Activated T-helper 9 cell treated with anti-CD3 and anti-CD28 coated beads, Interleukin-2, amount 50 U/mL, for 16 hours (primary cell): ENCODE measurements at regions not wholly inside any gene's neighbourhood (a gene's known extent, or its start where the extent isn't known, plus 50 kb on each side); places are given as distances from the start of the nearest gene placed in this dataset.

ENCODE experiments used
- DNase-seq: peaks from one replicate; pipeline ENCODE4 v3.0.0-alpha.2; 2020; ENCODE audit warnings: low read depth

- no peak for DNase-seq
Observed at GRCh38 chr10:43735907-43736306, 87.2 kb upstream of the ZNF32 start.

DNA sequence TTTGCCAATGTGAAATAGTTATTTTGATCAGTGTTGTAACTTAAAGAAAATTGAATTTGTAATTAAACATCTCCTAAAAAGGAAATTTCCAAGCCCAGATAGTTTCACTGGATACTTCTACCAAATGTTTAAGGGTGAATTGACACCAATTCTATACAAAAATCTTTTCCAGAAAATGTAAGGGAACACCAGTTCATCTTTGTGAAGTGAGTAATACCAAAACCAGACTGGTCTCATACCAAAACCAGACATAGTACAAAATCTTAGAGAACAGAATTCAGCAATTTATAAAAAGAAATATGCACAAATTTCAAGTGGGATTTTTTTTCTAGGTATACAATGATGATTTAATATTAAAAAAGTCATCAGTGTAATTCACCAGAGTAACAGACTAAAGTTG lies 86.0 kb upstream of the ZNF32 start:
- no peak for DNase-seq

DNA sequence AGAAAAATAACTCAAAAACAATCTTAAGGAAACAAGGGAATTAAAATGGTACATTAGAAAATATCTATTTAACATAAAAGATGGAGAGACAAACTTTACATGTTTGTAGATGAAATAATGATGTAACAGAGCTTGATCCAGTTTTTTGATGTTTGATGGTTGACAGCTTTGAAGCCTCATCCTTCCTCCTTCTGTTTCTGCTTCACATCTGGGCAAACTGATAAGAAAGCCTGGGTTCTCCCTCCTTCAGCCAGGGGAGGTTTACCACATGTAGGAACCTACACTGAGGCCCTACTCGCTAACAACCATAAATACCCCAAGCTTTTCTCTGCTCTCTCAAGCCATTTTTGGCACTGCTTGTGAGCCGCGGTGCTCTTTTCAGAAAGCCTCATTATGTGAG lies 82.8 kb upstream of the ZNF32 start:
- no peak for DNase-seq

DNA sequence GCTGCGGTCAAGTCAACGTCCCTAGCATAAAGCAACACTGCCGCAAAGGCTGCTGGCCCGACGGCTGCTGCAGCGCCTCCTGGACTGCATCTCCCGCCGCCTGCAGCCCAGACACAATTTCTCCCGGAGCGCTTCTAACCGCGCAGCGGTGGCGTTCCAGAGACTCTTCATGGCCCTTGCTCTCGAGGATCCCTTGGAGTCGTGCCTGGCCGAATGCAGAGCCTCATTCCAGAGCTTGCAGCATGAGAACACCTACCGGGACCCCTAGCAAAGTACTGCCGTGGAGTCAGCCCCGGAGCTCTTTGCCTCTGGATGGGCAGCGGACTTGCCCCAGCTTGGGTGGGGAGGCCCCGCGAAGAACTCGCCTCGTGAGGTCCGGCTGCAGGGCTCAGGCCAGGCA lies 79.7 kb upstream of the ZNF32 start:
- no peak for DNase-seq

DNA sequence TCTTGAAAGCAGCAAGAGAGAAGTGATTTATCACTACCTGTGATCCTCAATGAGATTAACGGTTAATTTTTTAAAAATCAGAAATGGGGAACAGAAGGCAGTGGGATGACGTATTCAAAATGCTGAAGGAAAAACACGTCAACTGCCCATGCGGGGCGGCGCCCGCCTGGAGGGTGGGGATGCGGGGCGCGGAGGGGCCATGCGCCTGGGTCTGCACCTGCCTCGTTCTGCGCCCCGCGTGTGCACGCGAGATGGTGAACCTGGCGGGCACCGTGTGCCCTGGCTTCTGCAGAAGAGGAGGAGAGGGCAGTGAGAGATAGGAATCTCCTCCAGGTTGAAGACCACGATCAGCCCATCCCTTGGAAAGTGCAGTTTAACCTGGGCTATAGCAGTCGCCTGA lies 79.3 kb upstream of the ZNF32 start:
- no peak for DNase-seq

GRCh38 chr10:43715334-43715733 lies 66.7 kb upstream of the ZNF32 start:
- no peak for DNase-seq

DNA sequence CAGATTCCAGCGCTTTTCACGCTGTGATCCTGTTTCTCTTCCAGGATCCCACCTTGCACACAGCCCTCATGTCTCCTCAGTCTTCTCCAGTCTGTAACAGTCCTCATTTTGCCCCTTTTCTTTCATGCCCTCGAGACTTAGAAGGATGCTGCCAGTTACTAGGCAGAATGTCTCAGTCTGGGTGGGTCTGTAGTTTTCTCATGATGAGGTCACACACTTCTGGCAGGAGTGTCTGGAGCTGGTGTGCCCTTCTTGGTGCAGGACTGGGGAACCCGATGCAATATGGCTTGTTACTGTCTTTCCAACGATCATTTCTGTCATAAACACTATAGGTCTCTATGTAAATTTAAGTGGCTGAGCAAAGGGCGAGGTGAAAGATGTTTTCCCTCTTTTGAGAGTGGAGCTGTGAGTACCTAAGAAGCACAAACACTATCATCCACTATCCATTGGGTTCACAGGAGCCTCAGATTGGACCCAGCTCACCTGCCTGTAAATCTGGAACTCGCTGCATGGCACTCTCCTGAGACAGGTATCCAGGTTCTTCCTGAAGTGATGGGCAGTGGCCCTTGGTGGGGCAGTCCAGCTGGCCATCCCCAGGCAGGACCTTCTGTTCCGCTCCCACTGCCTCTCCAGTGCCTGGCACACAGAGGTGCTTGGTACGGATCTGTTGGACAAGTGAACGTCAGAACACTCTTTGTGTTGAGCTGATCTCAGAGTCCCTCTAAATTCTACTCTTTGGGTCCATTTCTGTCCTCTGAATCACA lies 64.3 kb upstream of the ZNF32 start:
- DNase-seq, result no peak

DNA sequence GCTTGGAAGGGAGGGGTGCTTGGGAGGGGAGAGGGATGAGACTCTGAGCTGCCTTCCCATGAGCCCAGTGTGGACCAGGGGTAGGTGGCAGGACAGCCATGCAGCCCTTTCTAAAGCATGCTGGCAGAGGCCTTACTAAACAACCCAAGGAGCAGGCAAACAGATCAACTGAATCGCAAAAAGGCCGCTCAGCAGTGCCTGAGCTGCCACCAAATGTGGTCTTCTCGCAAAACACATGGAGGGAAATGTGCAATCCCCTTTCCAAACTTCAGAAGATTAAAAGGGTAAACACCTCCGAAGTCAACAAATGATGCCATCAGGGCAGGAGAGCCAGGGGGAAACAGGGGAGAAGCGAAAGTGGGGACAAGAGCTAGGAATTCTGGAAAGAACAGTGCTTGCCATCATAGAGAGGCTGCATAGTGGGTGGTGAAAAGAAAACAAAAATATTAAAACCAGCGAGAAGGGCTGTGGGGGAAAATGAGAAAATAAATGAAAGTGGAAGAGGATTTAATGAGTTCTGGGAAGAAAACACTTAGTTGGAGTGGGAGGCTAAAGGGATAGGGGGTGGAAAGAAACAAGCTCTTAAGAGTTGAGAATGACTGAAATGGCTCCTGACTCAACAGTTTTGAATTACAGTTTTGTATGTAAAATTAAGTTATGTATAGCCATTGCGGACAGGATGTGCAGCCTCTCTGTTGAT lies 62.2 kb upstream of the ZNF32 start:
- no peak for DNase-seq

- no peak for DNase-seq
Observed at GRCh38 chr10:43708262-43708661, 59.6 kb upstream of the ZNF32 start.

- no peak for DNase-seq
Observed at GRCh38 chr10:43707770-43708169, 59.1 kb upstream of the ZNF32 start.

- DNase-seq, result no peak
Observed at GRCh38 chr10:43706166-43706565, 57.5 kb upstream of the ZNF32 start.

GRCh38 chr10:43703286-43703685 lies 54.6 kb upstream of the ZNF32 start:
- DNase-seq, result no peak

DNA sequence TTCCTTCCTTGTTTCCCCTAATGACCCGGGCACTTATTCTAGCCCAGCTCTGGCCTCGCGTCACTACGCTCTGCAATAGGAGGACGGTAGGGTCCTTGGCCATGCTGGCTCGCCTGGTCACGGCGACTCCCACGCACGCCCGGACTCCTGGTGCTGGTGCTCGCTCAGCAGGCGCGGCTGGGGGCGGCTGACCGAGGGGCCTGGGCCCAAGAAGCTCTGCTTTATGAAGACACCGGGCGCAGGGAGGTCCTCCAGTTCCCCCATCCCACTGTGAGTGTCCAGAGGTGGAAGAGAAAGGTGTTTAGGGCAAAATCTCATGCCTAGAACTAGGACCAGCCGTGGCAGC lies 54.2 kb upstream of the ZNF32 start:
- no peak for DNase-seq

DNA sequence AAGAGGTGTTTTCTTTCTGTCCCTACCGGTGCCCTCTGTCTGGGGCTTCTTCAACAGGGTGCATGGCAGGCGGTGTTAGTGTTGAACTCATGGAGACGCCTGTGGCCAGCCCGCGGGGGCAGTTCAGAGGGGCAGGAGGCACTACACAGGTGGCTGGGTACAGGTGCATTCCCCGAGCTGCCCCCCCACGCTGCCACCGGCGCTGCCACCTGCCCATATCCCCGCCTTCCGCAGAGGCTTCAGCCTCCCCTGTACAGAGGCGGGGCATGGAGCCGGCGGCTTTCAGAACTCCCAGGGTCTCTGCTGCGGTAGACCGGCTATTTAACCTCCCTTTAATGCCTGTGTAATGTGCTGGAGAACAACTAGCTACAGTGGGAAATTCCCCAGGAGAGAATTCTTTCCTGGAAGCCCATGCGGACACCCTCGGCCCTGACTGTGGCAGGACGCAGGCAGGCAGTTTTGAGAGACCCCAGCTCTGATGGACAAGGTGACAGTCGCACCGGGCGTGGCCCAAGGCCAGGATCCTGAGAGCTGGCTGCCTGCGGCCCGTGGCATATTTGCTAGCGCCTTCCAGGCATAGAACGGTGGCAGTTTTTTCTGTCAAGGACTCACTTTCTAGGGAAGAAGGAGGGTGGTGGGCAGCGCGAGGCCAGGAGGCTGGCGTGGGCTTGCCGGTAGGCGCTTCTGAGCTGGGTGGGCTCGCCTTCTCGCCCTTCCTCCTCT lies 53.7 kb upstream of the ZNF32 start:
- no peak for DNase-seq

GRCh38 chr10:43701295-43701694 lies 52.6 kb upstream of the ZNF32 start:
- no peak for DNase-seq

GRCh38 chr10:43700306-43700705 lies 51.6 kb upstream of the ZNF32 start:
- no peak for DNase-seq

DNA sequence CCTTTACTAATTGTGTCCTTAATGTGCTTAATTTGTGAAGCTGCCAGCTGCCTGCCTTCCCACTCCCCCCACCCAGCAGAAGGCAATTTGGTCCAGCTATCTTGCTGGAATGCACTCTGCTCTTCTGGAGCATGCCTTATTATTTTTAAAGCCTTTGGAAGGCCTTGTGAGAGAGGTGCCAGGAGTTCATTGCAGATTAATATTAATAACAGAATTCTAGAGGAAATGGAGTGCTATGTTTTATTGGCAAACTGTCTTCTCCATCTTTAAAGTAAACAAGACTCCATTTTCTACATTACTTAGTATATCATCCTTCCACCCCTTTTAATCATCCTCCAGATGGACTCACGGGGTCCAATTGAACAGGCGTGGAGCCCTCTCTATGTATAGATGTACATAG lies 50.8 kb upstream of the ZNF32 start:
- no peak for DNase-seq
